SK-N-SH (cell line): ENCODE measurements at regions not wholly inside any gene's neighbourhood (a gene's known extent, or its start where the extent isn't known, plus 50 kb on each side); places are given as distances from the start of the nearest gene placed in this dataset.

Experiments used
- CTCF ChIP-seq: fragments of 200-600 bp; sonication (generic); IDR thresholded peaks from 2 replicates; pipeline ENCODE4 v1.6.1; 2017; ENCODE audit warnings: antibody characterized with exemption, mild to moderate bottlenecking, moderate library complexity
- GATA2 ChIP-seq: sonication (generic); formaldehyde crosslinking; IDR thresholded peaks from 2 replicates; pipeline ENCODE4 v1.5.0; 2020; ENCODE audit warnings: mild to moderate bottlenecking, missing genetic modification reagents
- TEAD4 ChIP-seq: IDR thresholded peaks from 2 replicates; pipeline ENCODE4 v1.4.0; 2012; ENCODE audit warnings: mild to moderate bottlenecking, borderline replicate concordance; ENCODE audit not compliant: insufficient read depth

DNA sequence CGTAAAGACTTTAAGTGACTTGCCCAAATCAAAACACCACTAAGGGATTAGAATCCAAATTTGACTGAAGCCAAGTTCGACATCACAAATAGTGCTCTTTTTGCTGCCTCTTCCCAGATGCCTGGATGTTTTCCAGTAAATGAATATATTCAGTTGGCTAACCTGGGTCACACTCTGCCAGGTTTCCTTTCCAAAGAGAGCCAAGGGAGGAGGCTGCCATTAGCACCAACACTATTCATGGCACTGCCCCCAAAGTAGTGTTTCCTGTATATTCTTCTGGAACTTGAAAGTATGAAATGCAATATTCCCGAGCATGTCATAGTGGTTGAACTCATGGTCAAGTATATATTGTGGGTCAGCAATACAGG lies 219.3 kb upstream of the UBASH3B start:
- TF ChIP-seq GATA2 (no peak), TEAD4 (no peak), CTCF (no peak)
